GM12864 (cell line): ENCODE measurements at regions not wholly inside any gene's neighbourhood (a gene's known extent, or its start where the extent isn't known, plus 50 kb on each side); places are given as distances from the start of the nearest gene placed in this dataset.

Experiments used
- DNase-seq: peaks from one replicate; pipeline ENCODE4 v3.0.0-alpha.2; 2011; ENCODE audit warnings: low read depth
- H3K4me3 ChIP-seq: 2 replicates; pipeline ENCODE4 v1.5.1; 2011; ENCODE audit warnings: mild to moderate bottlenecking, low read depth, low read length, control low read depth
- CTCF ChIP-seq: IDR thresholded peaks from 2 replicates; pipeline ENCODE4 v1.5.1; 2011; ENCODE audit warnings: low read depth, mild to moderate bottlenecking, moderate library complexity, low read length, control low read depth, inconsistent platforms; ENCODE audit errors: missing control alignments

- no peak for DNase-seq
- no peak for TF ChIP-seq CTCF
- H3K4me3 ChIP-seq = no peak overlapping the region
Measured at GRCh38 chr6:40803897-40804702, 216.9 kb upstream of the LRFN2 start.

GRCh38 chr6:40802481-40802880 is 215.3 kb upstream of the LRFN2 start:
- no peak for DNase-seq
- H3K4me3 ChIP-seq = no peak overlapping the region
- no peak for TF ChIP-seq CTCF

DNA sequence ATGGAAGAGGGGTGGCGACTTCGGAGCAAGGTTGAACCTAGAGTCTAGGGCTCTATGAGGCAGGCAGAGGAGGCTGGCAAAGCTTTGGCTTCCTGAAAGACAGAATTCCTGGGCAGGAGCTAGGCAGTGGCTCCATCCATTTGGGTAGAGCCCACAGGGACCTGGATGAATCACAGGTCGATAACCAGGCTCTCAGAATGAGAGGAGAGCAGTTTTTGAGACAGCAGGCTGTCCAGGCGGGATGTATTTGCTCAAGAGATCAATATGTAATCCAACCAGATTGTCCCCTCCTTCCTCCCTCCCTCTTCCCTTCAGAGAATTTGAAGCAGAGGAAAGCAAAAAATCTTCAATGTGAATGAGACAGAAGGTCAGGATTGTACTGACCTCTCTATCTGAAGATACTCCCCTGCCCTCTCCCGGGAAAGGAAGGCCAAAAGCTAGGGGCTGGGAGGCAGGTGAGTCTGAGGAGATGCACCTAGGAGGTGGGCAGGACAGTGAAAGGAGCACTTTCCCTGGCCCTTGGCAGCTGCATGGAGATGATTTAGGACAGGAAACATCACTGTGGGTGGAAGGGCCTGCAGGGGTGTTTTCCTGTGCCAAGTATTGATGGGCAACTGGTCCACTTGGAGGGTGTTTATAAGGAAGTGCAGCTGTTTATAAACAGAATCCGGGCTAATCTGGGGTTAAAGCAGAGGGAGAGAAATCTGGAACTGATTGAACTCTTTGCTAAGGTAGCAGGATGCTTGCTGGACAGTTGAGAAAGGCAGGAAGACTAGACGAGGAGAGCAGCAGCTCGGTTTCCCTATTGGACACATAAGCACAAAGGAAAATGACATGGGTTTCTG is 212.4 kb upstream of the LRFN2 start:
- DNase-seq = no peak
- H3K4me3 ChIP-seq = no peak overlapping the region
- TF ChIP-seq CTCF = no peak

- DNase-seq = no peak
- H3K4me3 ChIP-seq = no peak overlapping the region
- no peak for TF ChIP-seq CTCF
Measured at GRCh38 chr6:40798069-40798770, 211.1 kb upstream of the LRFN2 start.

GRCh38 chr6:40796260-40797221 is 209.4 kb upstream of the LRFN2 start:
- H3K4me3 ChIP-seq = no peak overlapping the region
- no peak for TF ChIP-seq CTCF
- no peak for DNase-seq

DNA sequence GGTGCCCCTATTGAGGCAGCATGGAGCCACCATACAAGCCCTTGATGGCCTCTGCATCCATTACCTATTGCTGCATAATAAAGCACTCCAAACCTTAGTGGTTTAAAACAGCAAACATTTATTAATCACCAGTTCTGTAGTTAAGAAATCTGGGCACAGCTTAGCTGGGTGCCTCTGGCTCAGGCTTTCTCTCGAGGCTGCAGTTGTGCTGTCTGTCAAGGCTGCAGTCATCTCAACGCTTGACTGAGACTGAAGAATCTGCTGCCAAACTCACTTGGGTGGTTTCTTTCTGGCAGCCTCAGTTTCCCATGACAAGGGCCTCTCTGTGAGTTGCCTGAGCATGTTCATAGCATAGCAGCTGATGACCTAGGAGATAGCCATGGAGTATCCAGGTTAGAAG is 207.4 kb upstream of the LRFN2 start:
- no peak for TF ChIP-seq CTCF
- no peak for DNase-seq
- H3K4me3 ChIP-seq = no peak overlapping the region
